GM12872 (cell line): ENCODE measurements at regions not wholly inside any gene's neighbourhood (a gene's known extent, or its start where the extent isn't known, plus 50 kb on each side); places are given as distances from the start of the nearest gene placed in this dataset.

ENCODE experiments used
- TF ChIP-seq, protein P1 (sequence below): IDR thresholded peaks from 3 replicates; pipeline ENCODE4 v1.5.1; 2011; ENCODE audit warnings: low read depth, mild to moderate bottlenecking, low read length, moderate library complexity; ENCODE audit not compliant: insufficient read depth

DNA sequence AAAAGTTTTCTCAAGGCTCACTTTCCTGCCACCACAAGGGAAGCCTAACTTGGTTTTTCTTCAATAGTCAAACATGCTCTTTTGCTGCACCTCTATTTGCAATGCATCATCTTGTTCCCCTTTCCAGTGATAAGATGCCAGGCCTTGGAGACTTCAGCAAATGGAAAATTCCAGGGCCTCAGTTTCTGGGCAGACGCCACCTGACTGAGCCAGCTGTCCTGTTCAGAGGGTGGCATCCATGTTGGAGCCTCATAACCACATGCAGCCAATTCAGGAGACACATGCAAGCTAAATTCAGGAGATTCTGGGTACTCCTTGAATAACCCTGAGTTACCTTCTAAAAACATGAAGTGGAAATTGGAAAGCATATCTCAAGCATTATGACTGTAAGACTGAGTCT, 51.8 kb upstream of the ADRA1D start:
- TF ChIP-seq, protein P1, sequence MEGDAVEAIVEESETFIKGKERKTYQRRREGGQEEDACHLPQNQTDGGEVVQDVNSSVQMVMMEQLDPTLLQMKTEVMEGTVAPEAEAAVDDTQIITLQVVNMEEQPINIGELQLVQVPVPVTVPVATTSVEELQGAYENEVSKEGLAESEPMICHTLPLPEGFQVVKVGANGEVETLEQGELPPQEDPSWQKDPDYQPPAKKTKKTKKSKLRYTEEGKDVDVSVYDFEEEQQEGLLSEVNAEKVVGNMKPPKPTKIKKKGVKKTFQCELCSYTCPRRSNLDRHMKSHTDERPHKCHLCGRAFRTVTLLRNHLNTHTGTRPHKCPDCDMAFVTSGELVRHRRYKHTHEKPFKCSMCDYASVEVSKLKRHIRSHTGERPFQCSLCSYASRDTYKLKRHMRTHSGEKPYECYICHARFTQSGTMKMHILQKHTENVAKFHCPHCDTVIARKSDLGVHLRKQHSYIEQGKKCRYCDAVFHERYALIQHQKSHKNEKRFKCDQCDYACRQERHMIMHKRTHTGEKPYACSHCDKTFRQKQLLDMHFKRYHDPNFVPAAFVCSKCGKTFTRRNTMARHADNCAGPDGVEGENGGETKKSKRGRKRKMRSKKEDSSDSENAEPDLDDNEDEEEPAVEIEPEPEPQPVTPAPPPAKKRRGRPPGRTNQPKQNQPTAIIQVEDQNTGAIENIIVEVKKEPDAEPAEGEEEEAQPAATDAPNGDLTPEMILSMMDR = no peak

DNA sequence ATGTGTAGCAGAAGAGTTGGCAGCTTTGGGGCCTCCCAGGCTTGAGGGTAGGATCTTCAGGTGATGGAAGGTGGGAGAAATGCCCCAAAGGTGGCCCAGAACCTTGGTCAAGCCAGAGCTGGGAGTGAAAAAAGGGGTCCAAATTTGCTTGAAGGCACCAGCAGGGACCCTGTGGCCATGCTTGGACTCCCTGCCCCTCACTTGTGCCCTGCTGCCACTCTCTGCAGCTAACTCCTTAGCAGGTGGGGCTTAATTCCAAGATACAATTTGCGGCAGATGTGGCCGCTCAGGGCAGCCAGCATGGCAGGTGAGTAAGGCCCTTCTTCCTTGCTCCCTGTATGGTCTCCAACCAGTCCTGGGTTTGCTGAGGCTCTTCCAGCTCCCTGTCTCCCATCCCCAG, 51.3 kb upstream of the ADRA1D start:
- TF ChIP-seq, protein P1 = no peak

DNA sequence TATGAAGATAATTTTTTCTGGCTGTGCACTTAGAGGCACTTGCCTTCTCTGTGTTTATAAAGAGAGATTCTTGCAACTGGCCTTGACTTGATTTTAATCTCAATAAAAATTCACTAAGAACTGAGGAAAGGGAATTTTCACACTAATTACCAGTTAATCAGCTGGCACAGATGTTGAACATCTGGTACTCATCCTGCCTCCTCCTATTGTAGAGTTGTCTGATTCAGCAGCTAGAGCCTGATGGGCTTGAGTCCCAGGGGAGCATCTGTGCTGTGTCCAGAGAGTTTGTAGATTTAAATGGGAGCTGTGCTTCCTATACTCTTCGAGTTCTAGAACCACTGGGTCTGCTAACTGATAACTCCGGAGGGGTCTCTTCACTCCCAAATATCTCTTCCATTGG, 50.7 kb upstream of the ADRA1D start:
- TF ChIP-seq, protein P1 = no peak

DNA sequence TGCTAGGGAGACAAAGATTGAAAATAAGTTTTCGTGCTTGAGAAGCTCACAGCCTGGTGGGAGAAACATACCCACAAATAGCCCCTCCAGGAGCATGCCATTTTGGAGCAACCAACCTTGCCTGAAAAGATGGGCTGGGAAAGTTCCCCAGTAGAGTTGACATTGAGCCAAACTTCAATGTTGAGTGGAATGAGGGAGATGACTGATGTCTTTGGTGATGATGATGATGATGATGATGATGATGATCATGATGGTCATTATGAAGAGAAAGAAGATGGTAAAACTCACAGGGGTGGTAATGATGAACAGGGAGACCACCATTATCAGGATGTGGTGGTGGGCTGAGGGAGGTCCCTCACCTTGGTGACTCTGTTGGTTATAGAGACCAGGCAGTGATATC, 50.1 kb upstream of the ADRA1D start:
- TF ChIP-seq, protein P1 = no peak
